HG03354 (cell line): ENCODE measurements at regions not wholly inside any gene's neighbourhood (a gene's known extent, or its start where the extent isn't known, plus 50 kb on each side); places are given as distances from the start of the nearest gene placed in this dataset.
"Not testable (repeated sequence)": the region's sequence is repeated elsewhere in the genome, so short reads cannot be mapped to it uniquely, and the experiment has no call there.

Source experiments
- ATAC-seq: cut with Tn5 transposase; IDR thresholded peaks from one replicate; pipeline ENCODE4 v1.9.1; 2021; ENCODE audit warnings: mild to moderate bottlenecking; ENCODE audit not compliant: unreplicated experiment, poor library complexity, severe bottlenecking

DNA sequence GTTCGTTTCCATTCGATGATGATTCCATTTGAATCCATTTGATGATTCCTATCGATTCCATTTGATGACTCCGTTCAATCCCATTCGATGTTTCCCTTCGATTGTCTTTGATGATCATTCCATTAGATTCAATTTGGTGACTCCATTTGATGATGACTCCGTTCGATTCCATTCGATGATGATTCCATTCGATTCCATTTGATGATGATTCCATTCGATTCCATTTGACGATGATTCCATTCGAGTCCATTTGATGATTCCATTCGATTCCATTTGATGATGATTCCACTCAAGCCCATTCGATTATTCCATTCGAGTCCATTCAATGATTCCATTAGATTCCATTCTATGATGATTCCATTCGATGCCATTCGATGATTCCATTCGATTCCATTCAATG, 2730.6 kb downstream of the RPIA start:
- ATAC-seq = not testable (repeated sequence)

DNA sequence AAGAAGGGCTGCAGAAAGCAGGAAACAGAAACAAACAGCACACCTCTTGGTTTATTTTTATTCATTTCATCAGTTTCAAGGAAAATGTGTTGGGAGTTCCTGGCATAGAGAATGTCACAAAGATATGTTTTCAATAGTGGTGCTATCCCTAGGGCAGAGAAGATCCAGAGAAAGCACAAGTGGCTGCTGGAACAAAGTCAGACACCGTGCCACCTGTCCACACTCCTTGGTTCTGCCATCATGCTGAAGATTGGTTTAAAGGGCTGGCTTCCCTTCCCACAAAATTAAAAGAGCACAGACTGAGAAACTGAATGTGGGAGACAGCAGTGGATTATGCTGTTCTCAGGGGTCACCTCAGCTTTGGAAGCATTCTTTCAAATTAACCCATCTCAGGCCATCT, 2735.7 kb downstream of the RPIA start:
- not testable (repeated sequence) for ATAC-seq

DNA sequence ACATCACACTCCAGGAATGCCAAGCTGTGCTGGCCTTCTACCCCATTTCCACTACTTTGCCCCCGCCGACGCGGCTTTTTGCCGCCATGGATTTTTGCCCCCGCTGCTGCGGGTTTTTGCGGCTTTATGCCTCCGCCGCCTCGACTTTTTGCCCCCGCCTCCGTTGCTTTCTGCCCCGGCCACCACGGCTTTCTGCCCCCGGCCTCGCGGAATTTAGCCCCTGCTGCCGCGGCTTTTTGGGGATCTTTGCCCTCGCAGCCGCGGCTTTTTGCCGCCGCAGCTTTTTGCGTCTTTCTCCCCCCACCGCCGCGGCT, 2750.4 kb downstream of the RPIA start:
- not testable (repeated sequence) for ATAC-seq

DNA sequence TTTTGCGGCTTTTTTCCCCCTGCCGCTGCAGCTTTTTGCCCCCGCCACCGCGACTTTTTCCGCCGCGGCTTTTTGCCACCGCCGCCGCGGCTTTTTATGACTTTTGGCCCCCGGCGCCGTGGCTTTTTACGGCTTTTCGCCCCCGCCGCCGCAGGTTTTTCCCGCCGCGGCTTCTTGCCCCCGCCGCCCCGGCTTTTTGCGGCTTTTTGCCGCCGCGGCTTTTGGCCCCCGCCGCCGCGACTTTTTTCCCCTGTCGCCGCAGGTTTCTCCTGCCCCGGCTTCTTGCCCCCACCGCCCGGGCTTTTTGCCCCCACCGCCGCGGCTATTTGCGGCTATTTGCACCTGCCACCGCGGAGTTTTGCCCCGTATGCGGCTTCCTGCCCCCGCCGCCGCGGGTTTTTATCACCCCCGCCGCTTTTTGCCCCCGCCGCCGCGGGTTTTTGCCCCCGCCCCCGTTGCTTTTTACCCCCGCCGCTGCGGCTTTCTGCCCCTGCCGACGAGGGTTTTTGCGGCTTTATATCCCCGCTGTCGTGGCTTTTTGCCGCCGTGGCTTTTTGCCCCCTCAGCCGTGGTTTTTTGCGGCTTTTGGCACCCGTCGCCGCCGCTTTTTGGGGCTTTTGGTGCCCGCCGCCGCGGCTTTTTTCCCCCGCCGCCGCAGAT, 2750.9 kb downstream of the RPIA start:
- ATAC-seq = no peak

DNA sequence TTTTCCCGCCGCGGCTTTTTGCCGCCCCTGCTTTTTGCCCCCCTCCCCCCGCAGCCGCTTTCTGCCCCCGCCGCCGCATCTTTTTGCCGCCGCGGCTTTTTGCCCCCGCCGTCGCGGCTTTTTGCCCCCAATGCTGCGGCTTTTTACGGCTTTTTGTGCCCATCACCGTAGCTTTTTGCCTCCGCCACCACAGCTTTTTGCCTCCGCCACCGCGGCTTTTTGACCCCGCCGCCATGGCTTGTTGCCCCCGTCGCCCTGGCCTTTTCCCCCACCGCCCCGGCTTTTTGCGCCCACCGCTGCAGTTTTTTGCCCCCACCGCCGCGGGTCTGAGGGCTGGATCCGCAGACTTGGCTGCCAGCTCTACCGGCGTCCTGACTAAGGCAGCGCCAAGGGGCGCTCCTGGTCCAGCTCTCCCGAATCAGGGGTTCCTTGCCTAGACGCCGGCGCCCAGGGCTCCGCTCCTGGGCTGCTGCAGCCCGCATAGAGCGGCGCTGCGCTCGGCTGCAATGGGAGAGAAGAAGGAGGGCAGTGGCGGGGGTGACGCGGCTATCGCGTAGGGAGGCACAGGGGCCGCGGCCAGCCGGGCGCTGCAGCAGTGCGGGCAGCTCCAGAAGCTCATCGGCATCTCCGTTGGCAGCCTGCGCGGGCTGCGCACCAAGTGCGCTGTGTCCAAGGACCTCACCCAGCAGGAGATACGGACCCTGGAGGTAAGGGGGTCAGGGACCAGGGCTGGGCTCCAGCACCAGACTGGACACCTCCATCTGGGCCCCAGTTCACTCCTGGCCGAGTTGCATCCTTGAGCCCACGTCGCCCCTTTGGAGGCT, 2751.6 kb downstream of the RPIA start:
- not testable (repeated sequence) for ATAC-seq

DNA sequence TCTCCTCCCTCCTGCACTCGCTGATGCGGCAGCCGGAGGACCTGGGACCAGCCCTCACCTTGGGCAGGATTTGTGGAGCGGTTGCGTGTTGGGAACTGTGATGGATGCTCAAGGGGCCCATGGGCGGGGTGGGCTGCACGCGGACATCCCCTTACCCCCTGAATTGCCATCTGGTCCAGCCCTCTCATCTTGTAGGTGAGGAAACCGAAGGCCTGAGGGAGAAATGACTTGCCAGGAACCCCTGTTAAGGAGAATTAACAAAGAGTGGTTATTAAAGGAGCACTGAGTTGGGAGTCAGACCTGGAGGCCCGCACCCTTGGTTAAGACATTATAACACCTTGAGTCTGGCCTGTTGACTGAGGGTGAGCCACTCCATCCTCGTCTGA, 2752.2 kb downstream of the RPIA start:
- ATAC-seq = not testable (repeated sequence)

DNA sequence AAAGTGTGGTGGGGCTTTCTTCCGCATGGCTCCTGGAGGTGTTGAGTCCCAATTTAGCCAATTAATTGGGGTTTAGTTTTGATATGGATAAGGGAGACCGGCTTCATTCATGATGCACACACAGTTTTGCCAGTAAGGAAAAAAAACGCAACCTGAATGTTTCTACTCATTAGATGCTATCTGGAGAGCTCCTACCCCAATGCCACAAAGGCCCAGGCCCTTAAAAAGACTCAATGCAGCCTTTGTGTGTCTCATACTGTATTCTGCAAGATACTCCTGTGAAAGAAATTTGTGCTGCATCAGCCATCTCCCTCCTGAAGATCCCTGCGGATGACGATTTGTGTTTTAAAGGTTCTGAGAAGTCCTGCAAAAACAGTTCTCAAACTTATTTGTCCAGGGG, 2754.2 kb downstream of the RPIA start:
- ATAC-seq = not testable (repeated sequence)

DNA sequence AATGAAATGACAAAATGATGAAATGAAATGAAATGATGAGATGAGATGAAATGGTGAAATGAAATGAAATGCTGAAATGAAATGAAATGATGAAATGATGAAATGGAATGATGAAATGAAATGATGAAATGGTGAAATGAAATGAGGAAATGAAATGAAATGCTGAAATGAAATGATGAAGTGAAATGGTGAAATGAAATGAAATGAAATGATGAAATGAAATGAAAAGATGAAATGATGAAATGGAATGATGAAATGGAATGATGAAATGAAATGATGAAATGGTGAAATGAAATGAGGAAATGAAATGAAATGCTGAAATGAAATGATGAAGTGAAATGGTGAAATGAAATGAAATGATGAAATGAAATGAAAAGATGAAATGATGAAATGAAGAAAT, 2755.0 kb downstream of the RPIA start:
- ATAC-seq = not testable (repeated sequence)

DNA sequence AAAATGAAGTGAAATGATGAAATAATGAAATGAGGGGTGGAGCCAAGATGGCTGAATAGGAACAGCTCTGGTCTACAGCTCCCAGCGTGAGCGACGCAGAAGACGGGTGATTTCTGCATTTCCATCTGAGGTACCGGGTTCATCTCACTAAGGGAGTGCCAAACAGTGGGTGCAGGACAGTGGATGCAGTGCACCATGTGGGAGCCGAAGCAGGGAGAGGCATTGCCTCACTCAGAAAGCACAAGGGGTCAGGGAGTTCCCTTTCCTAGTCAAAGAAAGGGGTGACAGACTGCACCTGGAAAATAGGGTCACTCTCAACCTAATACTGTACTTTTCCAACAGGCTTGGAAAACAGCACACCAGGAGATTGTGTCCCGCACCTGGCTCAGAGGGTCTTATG, 2755.4 kb downstream of the RPIA start:
- not testable (repeated sequence) for ATAC-seq

DNA sequence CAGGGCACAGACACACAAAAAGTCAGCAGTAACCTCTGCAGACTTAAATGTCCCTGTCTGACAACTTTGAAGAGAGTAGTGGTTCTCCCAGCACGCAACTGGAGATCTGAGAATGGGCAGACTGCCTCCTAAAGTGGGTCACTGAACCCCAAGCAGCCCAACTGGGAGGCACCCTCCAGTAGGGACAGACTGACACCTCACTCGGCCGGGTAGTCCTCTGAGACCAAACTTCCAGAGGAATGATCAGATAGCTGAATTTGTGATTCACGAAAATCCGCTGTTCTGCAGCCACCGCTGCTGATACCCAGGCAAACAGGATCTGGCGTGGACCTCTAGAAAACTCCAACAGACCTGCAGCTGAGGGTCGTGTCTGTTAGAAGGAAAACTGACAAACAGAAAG, 2756.0 kb downstream of the RPIA start:
- not testable (repeated sequence) for ATAC-seq

DNA sequence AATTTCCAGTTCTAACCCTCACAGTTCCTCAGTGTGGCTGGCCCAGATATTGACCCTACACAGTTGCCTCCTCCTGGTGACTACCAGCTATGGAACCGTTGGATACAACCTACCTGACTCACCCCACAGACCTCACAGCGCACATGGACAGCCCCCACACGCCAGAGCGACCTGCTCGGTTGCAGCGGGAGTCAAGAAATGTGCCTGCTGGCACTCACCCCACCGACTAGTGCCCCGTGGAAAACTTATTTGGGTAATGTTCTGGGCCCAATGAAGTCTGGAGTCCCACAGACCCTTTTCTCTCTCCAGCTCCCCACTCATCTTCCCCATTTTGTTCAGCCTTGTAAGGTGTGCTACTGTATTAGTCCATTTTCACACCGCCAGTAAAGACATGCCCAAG, 2770.8 kb downstream of the RPIA start:
- not testable (repeated sequence) for ATAC-seq

DNA sequence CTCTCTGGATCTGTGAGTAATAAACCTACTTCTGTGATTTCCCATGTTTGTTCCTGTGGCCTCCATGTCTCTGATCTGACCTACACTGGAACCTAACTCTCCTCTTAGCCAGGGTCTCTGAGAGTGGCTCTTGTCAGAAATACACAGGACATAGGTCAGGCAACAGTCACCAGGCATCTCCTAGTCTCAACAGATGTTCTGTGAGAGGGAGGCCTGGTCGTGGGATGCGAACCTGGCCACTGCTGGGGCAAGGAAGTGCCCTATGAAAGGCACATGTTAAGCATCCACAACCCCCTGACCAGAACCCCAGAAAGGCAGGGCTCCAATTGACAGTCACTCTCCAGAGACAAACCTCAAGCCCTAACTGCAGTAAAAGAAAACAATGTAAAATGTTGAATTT, 2771.5 kb downstream of the RPIA start:
- not testable (repeated sequence) for ATAC-seq

DNA sequence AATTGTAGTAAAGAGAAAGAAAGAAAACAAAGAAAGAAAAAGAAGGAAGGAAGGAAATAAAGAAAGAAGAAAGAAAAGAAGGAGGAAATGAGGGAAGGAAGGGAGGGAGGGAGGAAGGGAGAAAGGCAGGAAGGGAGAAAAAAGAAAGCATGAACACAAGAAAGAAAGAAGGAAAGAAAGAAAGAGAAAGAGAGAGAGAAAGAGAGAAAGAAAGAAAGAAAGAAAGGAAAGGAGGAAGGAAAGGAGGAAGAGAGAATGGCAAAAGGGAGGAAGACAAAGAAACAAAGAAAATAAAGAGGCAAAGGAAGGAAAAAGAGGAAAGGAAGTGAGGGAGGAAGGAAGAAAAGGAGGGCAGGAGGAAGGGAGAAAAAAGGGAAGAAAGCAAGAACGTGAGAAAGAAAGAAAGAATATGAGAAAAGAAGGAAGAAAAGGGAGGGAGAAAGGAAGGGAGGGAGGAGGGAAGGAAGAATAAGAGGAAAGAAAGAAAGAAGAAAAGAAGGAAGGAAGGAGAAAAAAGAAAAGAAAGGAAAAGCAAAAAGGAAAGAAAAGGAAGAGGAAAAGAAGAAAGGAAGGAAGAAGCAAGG, 2775.4 kb downstream of the RPIA start:
- ATAC-seq = not testable (repeated sequence)

DNA sequence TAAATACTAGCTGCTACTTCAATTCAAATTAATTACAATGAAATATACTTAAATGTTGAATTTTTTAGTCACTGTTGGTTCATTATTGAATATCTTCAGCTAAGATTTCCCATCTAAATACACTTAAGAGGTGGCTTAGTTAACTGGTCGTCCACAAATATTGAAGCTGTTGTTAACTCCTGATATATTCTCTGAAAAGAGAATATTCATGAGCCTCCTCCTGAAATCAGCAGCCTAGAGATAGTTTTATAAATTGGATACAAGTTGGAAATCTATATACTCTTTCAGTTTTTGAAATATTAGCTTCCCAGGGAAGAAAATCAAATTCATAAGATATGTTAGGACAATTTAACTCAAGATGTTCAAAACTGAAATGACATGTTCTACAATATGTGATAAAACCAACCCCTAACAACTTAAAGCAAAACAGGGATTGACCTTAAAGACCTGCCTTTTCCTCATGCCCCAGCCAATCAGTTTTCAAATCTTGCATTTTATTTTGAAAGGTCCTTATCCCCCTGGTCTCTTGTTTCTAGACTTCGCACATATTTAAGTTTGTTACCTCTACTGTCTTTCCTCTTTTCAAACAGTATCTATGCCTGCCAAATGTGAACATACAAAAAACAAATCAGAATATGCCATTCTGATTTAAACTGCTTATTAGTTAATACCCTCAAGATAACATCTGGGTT, 2784.9 kb downstream of the RPIA start:
- not testable (repeated sequence) for ATAC-seq

DNA sequence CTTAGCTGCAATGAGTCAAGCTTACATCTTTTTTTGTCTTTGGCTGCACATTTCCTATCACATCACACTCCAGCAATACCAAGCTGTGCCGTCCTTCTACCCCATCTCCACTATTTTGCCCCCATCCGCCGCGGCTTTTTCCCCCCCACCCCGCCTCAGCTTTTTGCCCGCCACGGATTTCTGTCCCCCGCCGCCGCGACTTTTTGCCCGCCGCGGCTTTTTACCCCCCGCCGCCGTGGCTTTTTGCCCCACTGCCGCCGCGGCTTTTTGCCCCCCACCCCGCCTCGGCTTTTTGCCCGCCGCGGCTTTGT, 2785.4 kb downstream of the RPIA start:
- ATAC-seq = not testable (repeated sequence)

DNA sequence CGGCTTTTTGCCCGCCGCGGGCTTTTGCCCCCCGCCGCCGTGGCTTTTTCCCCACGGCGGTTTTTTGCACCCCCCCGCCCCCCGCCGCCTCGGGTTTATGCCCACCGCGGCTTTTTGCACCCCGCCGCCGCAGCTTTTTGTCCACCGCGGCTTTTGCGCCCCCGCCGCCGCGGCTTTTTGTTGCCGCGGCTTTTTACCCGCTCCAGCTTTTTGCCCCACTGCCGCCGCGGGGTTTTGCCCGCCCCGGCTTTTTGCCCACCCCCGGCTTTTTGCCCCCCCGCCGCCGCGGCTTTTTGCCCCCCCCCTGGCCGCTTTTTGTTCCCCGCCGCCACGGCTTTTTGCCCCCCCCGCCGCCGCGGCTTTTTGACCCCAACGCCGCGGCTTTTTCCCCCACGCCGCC, 2785.8 kb downstream of the RPIA start:
- ATAC-seq = not testable (repeated sequence)

DNA sequence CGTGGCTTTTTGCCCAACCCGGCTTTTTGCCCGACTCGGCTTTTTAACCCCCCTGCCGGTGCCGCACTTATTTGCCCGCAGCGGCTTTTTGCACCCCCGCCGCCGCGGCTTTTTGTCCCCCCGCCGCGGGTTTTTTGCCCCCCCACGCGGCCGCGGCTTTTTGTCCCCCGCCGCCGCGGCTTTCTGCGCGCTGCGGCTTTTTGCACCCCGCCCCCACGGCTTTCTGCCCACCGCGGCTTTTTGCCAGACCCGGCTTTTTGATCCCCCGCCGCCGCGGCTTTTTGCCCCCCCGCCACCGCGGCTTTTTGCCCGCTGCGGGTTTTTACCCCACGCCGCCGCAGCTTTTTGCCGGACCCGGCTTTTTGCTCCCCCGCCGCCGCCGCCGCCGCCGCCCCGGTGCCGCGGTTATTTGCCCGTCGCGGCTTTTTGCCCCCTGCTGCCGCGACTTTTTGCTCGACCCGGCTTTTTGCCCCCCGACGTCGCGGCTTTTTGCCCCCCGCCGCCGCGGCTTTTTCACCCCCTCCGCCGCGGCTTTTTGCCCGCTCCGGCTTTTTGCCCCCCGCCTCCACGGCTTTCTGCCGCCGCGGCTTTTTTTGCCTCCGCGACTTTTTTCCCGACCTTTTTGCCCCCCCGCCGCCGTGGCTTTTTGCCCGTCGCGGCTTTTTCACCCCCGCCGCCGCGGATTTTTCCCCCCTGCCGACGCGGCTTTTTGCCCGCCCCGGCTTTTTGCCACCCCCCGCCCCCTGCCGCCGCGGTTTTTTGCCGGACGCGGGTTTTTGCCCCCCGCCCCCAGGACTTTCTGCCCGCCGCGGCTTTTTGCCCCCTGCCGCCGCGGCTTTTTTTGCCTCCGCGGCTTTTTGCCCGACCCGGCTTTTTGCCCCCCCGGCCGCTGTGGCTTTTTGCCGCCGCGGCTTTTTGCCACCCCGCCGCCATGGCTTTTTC, 2786.5 kb downstream of the RPIA start:
- no peak for ATAC-seq

DNA sequence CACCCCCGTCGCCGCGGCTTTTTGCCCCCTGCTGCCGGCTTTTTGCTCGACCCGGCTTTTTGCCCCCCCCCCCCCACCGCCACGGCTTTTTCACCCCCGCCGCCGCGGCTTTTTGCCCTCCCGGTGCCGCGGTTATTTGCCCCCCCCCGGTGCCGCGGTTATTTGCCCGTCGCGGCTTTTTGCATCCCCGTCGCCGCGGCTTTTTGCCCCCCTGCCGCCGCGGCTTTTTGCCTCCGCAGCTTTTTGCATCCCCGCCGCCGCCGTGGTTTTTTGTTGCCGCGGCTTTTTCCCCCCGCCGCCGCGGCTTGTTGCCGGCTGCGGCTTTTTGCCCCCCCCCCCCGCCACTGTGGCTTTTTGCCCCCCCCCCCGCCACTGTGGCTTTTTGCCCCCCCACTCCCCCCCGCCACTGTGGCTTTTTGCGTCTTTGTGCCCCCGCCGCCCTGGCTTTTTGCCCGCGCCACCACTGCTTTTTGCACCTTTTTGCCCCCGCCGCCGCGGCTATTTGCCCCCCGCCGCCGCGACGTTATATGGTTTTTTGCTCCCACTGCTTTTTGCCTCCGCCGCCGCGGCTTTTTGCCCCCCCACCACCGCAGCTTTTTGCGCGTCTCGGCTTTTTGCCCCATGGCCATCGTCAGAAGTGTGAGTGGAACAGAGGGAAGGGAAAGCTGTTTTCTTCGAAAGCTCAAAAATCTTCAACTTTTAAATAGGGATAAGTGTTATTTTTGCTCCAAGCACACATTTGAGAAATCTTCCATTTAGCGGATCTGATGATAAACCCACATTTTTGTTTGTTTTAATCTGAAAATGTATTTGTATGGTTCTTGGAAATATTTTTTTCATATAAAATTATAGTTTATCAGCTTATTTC, 2787.6 kb downstream of the RPIA start:
- ATAC-seq = not testable (repeated sequence)

DNA sequence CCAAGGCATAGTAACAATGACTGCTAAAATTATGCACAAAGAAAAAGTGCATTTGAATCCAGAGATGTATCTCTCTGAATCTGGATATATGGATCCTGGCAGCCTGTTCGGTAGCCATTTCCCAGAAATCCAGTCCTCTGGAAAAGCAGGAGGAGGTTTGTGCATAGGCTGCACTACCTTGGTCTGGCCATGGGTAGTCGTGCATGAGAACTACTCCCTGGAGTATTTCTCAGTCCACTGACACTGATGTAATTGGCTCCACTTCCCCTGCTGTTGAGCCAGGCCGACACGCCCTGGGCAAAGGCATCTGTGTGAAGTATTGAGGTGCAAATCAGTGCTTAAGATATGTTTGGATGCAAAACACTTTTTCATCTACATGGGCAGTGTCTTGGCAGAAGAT, 2793.8 kb downstream of the RPIA start:
- not testable (repeated sequence) for ATAC-seq
